Heart right ventricle (tissue), 16 donors: ENCODE measurements at regions not wholly inside any gene's neighbourhood (a gene's known extent, or its start where the extent isn't known, plus 50 kb on each side); places are given as distances from the start of the nearest gene placed in this dataset.

Experiments used
- ATAC-seq, 8 donors: fragments of 200-7000 bp; cut with Tn5 transposase; one replicate each; pipeline ENCODE4 v1.9.1; 2020; ENCODE audit warnings: mild to moderate bottlenecking in 8 of 8, moderate library complexity in 8 of 8, moderate number of reproducible peaks in 1 of 8
- DNase-seq, 2 donors: peaks; one replicate each; pipeline ENCODE4 v3.0.0-alpha.2; 2020
- H3K27ac ChIP-seq, 10 donors: fragments of 200-600 bp; sonication (generic) in 2 of 10; one replicate each; pipeline versions ENCODE4 v1.5.0 to v1.8.0; 2020 to 2022; ENCODE audit warnings: mild to moderate bottlenecking in 3 of 10
- H3K27me3 ChIP-seq, 7 donors: fragments of 200-600 bp; one replicate each; pipeline ENCODE4 v1.8.0; 2021 to 2022; ENCODE audit warnings: mild to moderate bottlenecking in 2 of 7
- H3K36me3 ChIP-seq, 9 donors: fragments of 200-600 bp; sonication (generic) in 1 of 9; one replicate each; pipeline versions ENCODE4 v1.5.0 to v1.8.0; 2020 to 2022; ENCODE audit warnings: mild to moderate bottlenecking in 2 of 9
- H3K4me1 ChIP-seq, 9 donors: fragments of 200-600 bp; sonication (generic) in 1 of 9; one replicate each; pipeline versions ENCODE4 v1.5.0 to v1.8.0; 2020 to 2022; ENCODE audit warnings: mild to moderate bottlenecking in 4 of 9
- H3K4me3 ChIP-seq, 10 donors: fragments of 200-600 bp; sonication (generic) in 2 of 10; one replicate each; pipeline versions ENCODE4 v1.5.0 to v1.8.0; 2020 to 2022; ENCODE audit warnings: mild to moderate bottlenecking in 7 of 10, moderate library complexity in 2 of 10
- H3K9me3 ChIP-seq, 11 donors: fragments of 200-600 bp in 10 of 11; sonication (generic) in 2 of 11; one replicate each; pipeline versions ENCODE4 v1.5.0 to v1.8.0; 2013 to 2022; ENCODE audit warnings: mild to moderate bottlenecking in 2 of 11, control low read depth in 1 of 11, moderate library complexity in 1 of 11
- CTCF ChIP-seq, 9 donors: fragments of 200-600 bp; sonication (generic) in 2 of 9; IDR thresholded peaks; one replicate each; pipeline versions ENCODE4 v1.5.0 to v1.8.0; 2021 to 2022; ENCODE audit warnings: antibody characterized with exemption in 9 of 9, mild to moderate bottlenecking in 5 of 9, moderate library complexity in 1 of 9
- WGBS, 2 donors: extraction: QIAGEN DNeasy Blood & Tissue Kit; methylation state at CpG; one replicate each; pipeline ENCODE4 v1.1.7; 2013; ENCODE audit warnings: inconsistent platforms in 1 of 2; 5-methylcytosine and 5-hydroxymethylcytosine counted together
- intact Hi-C, 10 donors: fragments of 100-400 bp; cut with DNase I; formaldehyde crosslinking; loops; one replicate each; pipeline versions ENCODE4 v1.11.1 to v1.14.2; 2022
- donor health status: Arrhythmogenic right ventricular cardiomyopathy.
- donor health status: ischemic (EF 13 %, LVEDD 7.1; RV severe dilation, severe dysfunction).
- donor health status: healthy with polysubstance abuse.
- donor health status: DM: no; HTN: yes; CAD: no.
- donor health status: DM: no; HTN: no; CAD: no.
- donor health status: ischemic (EF 25% LVEDD 6.9; RV normal size, moderate dysfunction).
- donor health status: ischemic (EF 25% LVEDD 5.7; RV mildly dilated, moderate dysfunction).
- donor health status: healthy.
- donor health status: DM: yes; HTN: yes; CAD: no.
- donor health status: Ischemic cardiomyopathy.
- donor health status: ischemic (EF 35%, LVEDD 5.7; RV mildly dilated, moderate dysfunction).
- donor health status: nonischemic (EF 11% LVEDD 7.7; RV severe dilation, severe dysfunction).
- donor health status: DM: yes; HTN: yes; CAD: no.
- donor health status: PGD.
- donor health status: ischemic (EF 29% LVEDD 5.4; RV normal size, mild dysfunction).
- donor health status: nonischemic (EF 23%, LVEDD 6.1; RV moderate dilation, normal function).

GRCh38 chr2:66171530-66171929, 263.4 kb upstream of the MEIS1 start:
- Histone ChIP-seq H3K27me3 (no peaks in the 10 kb centered on the region), H3K27ac (no peak overlapping the region), H3K36me3 (no peaks in the 10 kb centered on the region), H3K9me3 (no peaks in the 10 kb centered on the region), H3K4me3 (no peak overlapping the region), H3K4me1 (no peaks in the 10 kb centered on the region)
- intact Hi-C loops = no loop called here
- no peak for ATAC-seq
- no peak for TF ChIP-seq CTCF (IDR thresholded peaks at IDR 0.05)
- DNase-seq = no peak
- 63 to 66% methylated on average over 5 of the region's 5 CpGs for WGBS, 2 donors

DNA sequence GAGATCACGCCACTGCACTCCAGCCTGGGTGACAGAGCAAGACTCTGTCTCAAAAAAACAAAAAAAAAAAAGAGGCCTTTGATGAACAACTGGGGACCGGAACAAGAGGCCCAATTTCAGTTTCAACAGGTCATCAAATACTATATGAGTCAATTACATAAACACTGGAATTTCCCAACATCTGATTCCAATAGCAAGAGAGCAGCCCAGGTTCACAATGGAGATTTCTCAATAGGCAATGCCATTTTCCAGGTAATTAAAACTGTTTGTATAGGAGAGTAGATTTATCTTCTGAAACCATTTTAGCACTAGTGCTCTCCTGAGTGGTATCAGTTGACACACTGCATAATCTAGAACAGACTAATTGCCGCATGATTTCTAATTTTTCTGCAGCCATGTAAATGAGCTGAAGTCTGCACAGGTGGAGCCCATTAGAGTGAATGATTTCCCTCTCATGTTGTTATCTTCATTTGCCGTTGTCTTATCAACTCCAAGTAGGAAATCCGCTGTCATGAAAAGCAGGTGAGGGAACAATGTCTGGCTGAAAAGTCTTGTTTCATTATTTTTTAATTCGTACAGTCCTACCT, 264.1 kb upstream of the MEIS1 start:
- no peak overlapping the region for H3K27ac ChIP-seq
- H3K9me3 ChIP-seq = no peaks in the 10 kb centered on the region
- WGBS, 2 donors = 65 to 72% methylated on average over 6 of the region's 6 CpGs
- H3K4me3 ChIP-seq = no peak overlapping the region
- no peaks in the 10 kb centered on the region for H3K27me3 ChIP-seq
- no peaks in the 10 kb centered on the region for H3K4me1 ChIP-seq
- DNase-seq = no peak
- H3K36me3 ChIP-seq = no peaks in the 10 kb centered on the region
- no peak for ATAC-seq
- intact Hi-C loops = no loop called here
- TF ChIP-seq CTCF (IDR thresholded peaks at IDR 0.05) = no peak

GRCh38 chr2:66169076-66169475, 265.8 kb upstream of the MEIS1 start:
- Histone ChIP-seq H3K36me3 (no peaks in the 10 kb centered on the region), H3K9me3 (no peaks in the 10 kb centered on the region), H3K4me1 (no peaks in the 10 kb centered on the region), H3K4me3 (no peak overlapping the region), H3K27ac (no peak overlapping the region), H3K27me3 (no peaks in the 10 kb centered on the region)
- TF ChIP-seq CTCF (IDR thresholded peaks at IDR 0.05) = no peak
- DNase-seq (no peak), ATAC-seq (no peak)
- 68 to 79% methylated on average over 3 of the region's 3 CpGs for WGBS, 2 donors
- intact Hi-C loops = no loop called here

DNA sequence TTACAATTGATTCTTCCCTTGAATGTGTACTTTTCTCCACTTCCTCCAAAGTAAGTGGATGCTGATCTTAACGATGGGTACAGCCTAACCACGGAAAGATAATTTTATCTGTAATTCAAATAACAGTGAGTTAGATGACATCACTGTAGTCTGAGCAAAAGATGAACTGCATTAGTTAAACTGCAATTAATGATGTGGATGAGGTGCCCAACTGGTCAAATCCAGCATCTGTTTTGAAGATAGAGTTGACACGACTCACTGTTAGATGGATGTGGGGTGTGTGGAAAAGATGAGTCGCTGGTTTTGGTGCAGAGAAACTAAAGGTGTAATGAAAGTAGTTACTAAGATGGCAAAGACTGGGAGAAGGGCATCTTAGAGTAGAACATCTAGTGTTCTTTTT, 270.5 kb upstream of the MEIS1 start:
- TF ChIP-seq CTCF (IDR thresholded peaks at IDR 0.05) = no peak
- Histone ChIP-seq H3K4me3 (no peak overlapping the region), H3K9me3 (peaks cover 0 to 9% (median 0%) of the 10 kb centered on the region in 11 donors), H3K4me1 (no peaks in the 10 kb centered on the region), H3K36me3 (no peaks in the 10 kb centered on the region), H3K27ac (no peak overlapping the region), H3K27me3 (no peaks in the 10 kb centered on the region)
- intact Hi-C loops = no loop called here
- no peak for DNase-seq
- no peak for ATAC-seq
- WGBS, 2 donors = 67 to 72% methylated on average over 4 of the region's 4 CpGs
